HEK293T (cell line): ENCODE measurements at regions not wholly inside any gene's neighbourhood (a gene's known extent, or its start where the extent isn't known, plus 50 kb on each side); places are given as distances from the start of the nearest gene placed in this dataset.

Experiments
- FOXA1 ChIP-seq: fragments of 450-650 bp; IDR thresholded peaks from 2 replicates; pipeline ENCODE4 v1.6.1; 2016; ENCODE audit warnings: mild to moderate bottlenecking
- HDGF ChIP-seq: fragments of 450-650 bp; IDR thresholded peaks from 2 replicates; pipeline ENCODE4 v1.6.1; 2017; ENCODE audit warnings: antibody characterized with exemption, borderline replicate concordance
- SP1 ChIP-seq: fragments of 450-650 bp; IDR thresholded peaks from 2 replicates; pipeline ENCODE4 v1.6.1; 2017

DNA sequence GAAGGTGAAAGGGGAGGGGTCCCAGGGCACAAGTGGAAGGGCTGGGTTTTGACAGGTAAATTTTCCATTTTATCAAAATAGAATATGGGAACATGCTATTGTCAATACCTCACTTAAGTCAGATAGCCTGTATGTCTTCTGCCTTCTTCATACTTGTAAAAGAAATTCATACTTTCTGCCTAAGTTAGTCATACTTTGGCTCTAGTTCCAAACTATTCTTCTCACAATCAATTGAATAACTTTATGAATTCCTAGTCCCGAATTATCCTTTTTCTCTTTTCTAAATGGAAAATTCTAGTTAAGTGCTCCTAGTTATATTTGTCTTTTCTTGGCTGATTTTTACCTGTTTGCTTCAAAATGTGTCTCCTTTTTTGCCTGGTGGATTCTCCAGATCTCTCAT is 271.4 kb downstream of the CSNK1G3 start:
- TF ChIP-seq FOXA1 (no peak), SP1 (no peak), HDGF (no peak)
